CD4-positive, alpha-beta T cell (primary cell): ENCODE measurements at regions not wholly inside any gene's neighbourhood (a gene's known extent, or its start where the extent isn't known, plus 50 kb on each side); places are given as distances from the start of the nearest gene placed in this dataset.

Experiments used
- ATAC-seq: fragments of 200-7000 bp; cut with Tn5 transposase; one replicate; pipeline ENCODE4 v1.10.0; 2022; ENCODE audit warnings: mild to moderate bottlenecking; ENCODE audit not compliant: poor library complexity
- CTCF ChIA-PET: fragments of 350-600 bp; sonication (Branson Sonifier 250); formaldehyde crosslinking; loops from one replicate; lab custom pipeline; 2021; ENCODE audit warnings: antibody characterized with exemption, inconsistent platforms; lab: Charles Lee
- POLR2A ChIA-PET: fragments of 350-600 bp; sonication (Branson Sonifier 250); formaldehyde crosslinking; loops from one replicate; lab custom pipeline; 2021; ENCODE audit warnings: antibody characterized with exemption, inconsistent platforms; lab: Charles Lee
- DNase-seq, 14 experiments: peaks; one replicate each; pipeline ENCODE4 v3.0.0-alpha.2; 2013 to 2020; ENCODE audit warnings: mixed read lengths in 2 of 14
- H3K27ac ChIP-seq, 2 donors: one replicate each; pipeline versions ENCODE4 v1.5.1 to v1.7.0; 2013; ENCODE audit warnings: low read length in 2 of 2, low read depth in 1 of 2, mild to moderate bottlenecking in 1 of 2
- H3K27me3 ChIP-seq, 2 experiments: 1 replicate in 1 of 2; 2 replicates in 1 of 2; pipeline versions ENCODE4 v1.6.1 to v1.7.0; 2013; ENCODE audit warnings: low read length in 2 of 2, control low read depth in 1 of 2, mild to moderate bottlenecking in 1 of 2, moderate library complexity in 1 of 2; ENCODE audit not compliant: insufficient read depth in 2 of 2, control insufficient read depth in 1 of 2
- H3K36me3 ChIP-seq: one replicate; pipeline ENCODE4 v1.6.1; 2013; ENCODE audit warnings: low read length, control low read depth; ENCODE audit not compliant: insufficient read depth
- H3K4me1 ChIP-seq: one replicate; pipeline ENCODE4 v1.6.1; 2013; ENCODE audit warnings: low read length, control low read depth; ENCODE audit not compliant: insufficient read depth
- H3K4me3 ChIP-seq: one replicate; pipeline ENCODE4 v1.5.1; 2013; ENCODE audit warnings: mild to moderate bottlenecking, low read length, moderate library complexity
- H3K9me3 ChIP-seq, 2 experiments: 1 replicate in 1 of 2; 2 replicates in 1 of 2; pipeline versions ENCODE4 v1.6.1 to v1.7.0; 2013; ENCODE audit warnings: low read length in 2 of 2, mild to moderate bottlenecking in 2 of 2, control low read depth in 1 of 2, moderate library complexity in 1 of 2; ENCODE audit not compliant: control insufficient read depth in 1 of 2, insufficient read depth in 1 of 2
- H3K27ac Mint-ChIP-seq: one replicate; pipeline ENCODE4 v1.8.0; 2020; ENCODE audit warnings: mixed read lengths
- H3K27me3 Mint-ChIP-seq: one replicate; pipeline ENCODE4 v1.8.0; 2021; ENCODE audit warnings: mixed read lengths
- H3K36me3 Mint-ChIP-seq: one replicate; pipeline ENCODE4 v1.8.0; 2021; ENCODE audit warnings: low read depth, mixed read lengths
- H3K4me1 Mint-ChIP-seq: one replicate; pipeline ENCODE4 v1.8.0; 2021; ENCODE audit warnings: low read depth, mixed read lengths
- H3K4me3 Mint-ChIP-seq: one replicate; pipeline ENCODE4 v1.8.0; 2020; ENCODE audit warnings: mild to moderate bottlenecking, mixed read lengths
- H3K9me3 Mint-ChIP-seq: one replicate; pipeline ENCODE4 v1.8.0; 2020; ENCODE audit warnings: mixed read lengths
- CTCF ChIP-seq: fragments of 200-600 bp; IDR thresholded peaks from one replicate; pipeline ENCODE4 v1.8.0; 2022; ENCODE audit warnings: antibody characterized with exemption, mild to moderate bottlenecking
- intact Hi-C, 2 experiments: fragments of 100-400 bp; cut with DNase I in 1 of 2; cut with micrococcal nuclease in 1 of 2; formaldehyde crosslinking; loops; one replicate each; pipeline versions ENCODE4 v1.15.1 to v1.9.0; 2023 to 2025; cut with DNase I, micrococcal nuclease

GRCh38 chr5:15206133-15206532 is 293.8 kb upstream of the FBXL7 start:
- Histone ChIP-seq H3K4me3 (no peak overlapping the region), H3K27me3 (no peaks in the 10 kb centered on the region), H3K9me3 (peaks cover 6 to 11% of the 10 kb centered on the region in 2 experiments), H3K36me3 (no peaks in the 10 kb centered on the region), H3K27ac (no peak overlapping the region), H3K4me1 (no peaks in the 10 kb centered on the region)
- Mint-ChIP-seq H3K36me3 (no peaks in the 10 kb centered on the region), H3K4me1 (no peaks in the 10 kb centered on the region), H3K27me3 (no peaks in the 10 kb centered on the region), H3K4me3 (no peak overlapping the region), H3K9me3 (peaks cover 16% of the 10 kb centered on the region), H3K27ac (no peak overlapping the region)
- no peak for TF ChIP-seq CTCF
- no peak for ATAC-seq
- ChIA-PET POLR2A (no interaction called here), CTCF (no interaction called here)
- no peak for DNase-seq
- intact Hi-C loops: no loop called here

- no peaks in the 10 kb centered on the region for H3K36me3 Mint-ChIP-seq
- Histone ChIP-seq H3K36me3 (no peaks in the 10 kb centered on the region), H3K4me1 (no peaks in the 10 kb centered on the region), H3K4me3 (no peak overlapping the region), H3K27me3 (no peaks in the 10 kb centered on the region), H3K9me3 (peaks cover 6 to 11% of the 10 kb centered on the region in 2 experiments), H3K27ac (no peak overlapping the region)
- no peak overlapping the region for H3K4me3 Mint-ChIP-seq
- H3K27me3 Mint-ChIP-seq: no peaks in the 10 kb centered on the region
- intact Hi-C loops: no loop called here
- CTCF ChIA-PET: no interaction called here
- no peak overlapping the region for H3K27ac Mint-ChIP-seq
- DNase-seq: no peak
- TF ChIP-seq CTCF: no peak
- H3K9me3 Mint-ChIP-seq: peaks cover 15% of the 10 kb centered on the region
- POLR2A ChIA-PET: no interaction called here
- no peak for ATAC-seq
- H3K4me1 Mint-ChIP-seq: no peaks in the 10 kb centered on the region
These were observed 296.6 kb upstream of the FBXL7 start for GRCh38 chr5:15203376-15203775.

GRCh38 chr5:15191012-15191411 is 309.0 kb upstream of the FBXL7 start:
- no peaks in the 10 kb centered on the region for H3K4me1 Mint-ChIP-seq
- intact Hi-C loops: no loop called here
- no peak for ATAC-seq
- no peak for DNase-seq
- Histone ChIP-seq H3K4me1 (no peaks in the 10 kb centered on the region), H3K27ac (no peak overlapping the region), H3K9me3 (peaks cover 4 to 5% of the 10 kb centered on the region in 2 experiments), H3K27me3 (no peaks in the 10 kb centered on the region), H3K36me3 (no peaks in the 10 kb centered on the region), H3K4me3 (no peak overlapping the region)
- H3K27ac Mint-ChIP-seq: no peak overlapping the region
- H3K27me3 Mint-ChIP-seq: no peaks in the 10 kb centered on the region
- ChIA-PET CTCF (no interaction called here), POLR2A (no interaction called here)
- peaks cover 20% of the 10 kb centered on the region for H3K9me3 Mint-ChIP-seq
- no peak overlapping the region for H3K4me3 Mint-ChIP-seq
- TF ChIP-seq CTCF: no peak
- H3K36me3 Mint-ChIP-seq: no peaks in the 10 kb centered on the region
